HCEC 1CT (cell line): ENCODE measurements at regions not wholly inside any gene's neighbourhood (a gene's known extent, or its start where the extent isn't known, plus 50 kb on each side); places are given as distances from the start of the nearest gene placed in this dataset.
"Not testable (repeated sequence)": the region's sequence is repeated elsewhere in the genome, so short reads cannot be mapped to it uniquely, and the experiment has no call there.

Source experiments
- DNase-seq: peaks from one replicate; pipeline ENCODE4 v3.0.0-alpha.2; 2017

DNA sequence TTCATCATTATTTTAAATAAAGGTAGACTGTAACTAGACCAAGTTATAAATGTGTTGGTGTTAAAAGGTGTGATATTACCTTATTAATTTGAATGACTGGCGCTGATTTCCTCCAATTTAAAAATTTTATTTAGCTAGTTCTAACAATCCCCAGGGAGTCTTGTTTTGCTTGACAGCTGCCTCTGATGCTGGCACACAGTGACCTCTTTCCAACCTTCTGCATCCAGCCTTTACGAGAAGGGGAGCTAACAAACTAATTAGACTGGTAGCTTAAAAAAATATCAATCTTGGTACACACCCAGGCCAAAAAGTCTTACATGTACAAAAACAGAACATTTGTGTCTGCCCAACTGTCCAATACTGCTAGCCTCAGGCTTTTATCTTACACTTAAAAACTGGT lies 51.8 kb upstream of the ENPEP start:
- DNase-seq, result no peak

GRCh38 chr4:110418641-110419040 lies 57.3 kb upstream of the ENPEP start:
- no peak for DNase-seq

GRCh38 chr4:110417136-110417535 lies 58.8 kb upstream of the ENPEP start:
- no peak for DNase-seq

GRCh38 chr4:110415478-110415877 lies 60.5 kb upstream of the ENPEP start:
- no peak for DNase-seq

DNA sequence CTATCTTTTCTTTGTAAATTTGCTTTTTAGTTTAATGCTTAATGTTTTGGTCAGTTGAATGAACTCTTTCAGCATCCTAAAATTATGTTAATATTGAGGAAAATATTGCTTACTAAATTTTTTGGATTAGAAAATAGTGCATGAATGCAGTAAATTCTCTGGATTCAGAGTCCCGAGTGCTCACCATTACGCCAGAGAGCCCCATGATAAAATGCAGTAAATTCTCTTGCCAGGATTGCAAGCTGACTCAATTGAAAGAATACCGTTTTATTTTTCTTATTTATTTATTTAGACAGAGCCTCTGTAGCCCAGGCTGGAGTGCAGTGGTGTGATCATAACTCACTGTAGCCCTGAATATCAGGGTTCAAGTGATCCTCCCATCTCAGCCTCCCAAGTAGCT lies 60.9 kb upstream of the ENPEP start:
- no peak for DNase-seq

- no peak for DNase-seq
Observed at GRCh38 chr4:110414561-110414920, 61.4 kb upstream of the ENPEP start.

DNA sequence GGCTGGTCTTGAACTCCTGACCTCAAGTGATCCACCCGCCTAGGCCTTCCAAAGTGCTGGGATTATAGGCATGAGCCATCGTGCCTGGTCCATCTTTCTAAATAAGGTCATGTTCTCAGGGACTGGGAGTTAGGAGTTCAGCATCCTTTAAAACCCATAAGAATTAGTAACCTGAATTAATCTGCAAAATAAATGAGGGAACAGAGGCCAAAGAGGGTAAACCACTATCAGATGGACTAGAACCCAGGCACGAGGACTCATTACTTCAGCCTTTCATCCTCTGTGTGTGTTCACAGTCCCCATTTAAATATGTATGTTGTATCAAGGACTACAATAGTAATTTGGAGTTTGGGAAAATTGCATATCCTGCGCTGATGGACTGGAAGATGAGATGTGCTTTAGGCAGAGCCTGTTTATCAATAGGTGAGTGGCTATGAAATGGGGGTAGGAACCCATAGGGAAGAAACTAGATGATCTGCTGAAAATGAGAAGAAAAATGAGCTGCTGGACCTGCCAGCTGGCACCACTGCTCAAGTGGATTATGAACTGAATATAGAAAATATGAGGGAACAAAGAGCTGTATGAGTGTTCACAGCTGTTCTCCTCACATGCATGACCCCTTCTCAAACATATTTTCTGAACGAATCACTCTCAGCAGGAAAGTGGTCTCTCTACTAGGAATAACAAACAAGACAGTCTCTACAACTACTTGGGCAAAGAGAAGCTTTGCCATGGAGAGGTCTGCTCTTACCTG lies 62.0 kb upstream of the ENPEP start:
- DNase-seq, result not testable (repeated sequence)

DNA sequence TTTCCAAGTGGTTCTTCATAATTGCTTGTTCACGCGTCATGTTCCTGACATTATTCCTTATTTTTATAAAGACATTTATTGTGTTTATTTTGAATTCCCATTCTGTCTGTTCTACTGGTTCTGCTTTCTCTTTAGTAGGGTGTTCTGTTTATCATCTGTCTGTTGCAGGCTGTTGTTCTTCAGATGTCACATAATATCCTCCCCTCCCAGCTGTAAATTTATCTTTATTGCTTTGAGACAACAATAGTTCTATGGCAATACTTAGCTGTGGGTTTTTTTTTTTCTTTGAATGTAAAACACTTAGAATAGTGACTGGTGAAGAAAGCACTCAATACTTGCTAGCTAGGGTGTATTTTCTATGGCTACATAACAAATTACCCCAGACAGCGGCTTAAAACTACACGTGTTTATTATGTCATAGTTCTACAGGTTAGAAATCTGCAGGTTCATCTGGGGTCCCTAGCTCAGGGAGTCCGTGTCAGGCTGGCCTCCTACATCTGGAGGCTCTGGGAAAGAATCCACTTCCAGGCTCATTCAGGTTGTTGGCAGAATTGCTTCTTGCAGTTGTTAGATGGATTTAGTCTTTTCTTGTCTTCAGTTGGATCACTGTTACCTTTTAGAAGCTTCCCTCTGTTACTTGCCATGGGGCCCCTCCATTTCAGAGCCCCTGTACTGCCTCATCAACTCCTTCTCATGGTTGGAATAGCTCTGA lies 63.4 kb upstream of the ENPEP start:
- DNase-seq, result no peak

DNA sequence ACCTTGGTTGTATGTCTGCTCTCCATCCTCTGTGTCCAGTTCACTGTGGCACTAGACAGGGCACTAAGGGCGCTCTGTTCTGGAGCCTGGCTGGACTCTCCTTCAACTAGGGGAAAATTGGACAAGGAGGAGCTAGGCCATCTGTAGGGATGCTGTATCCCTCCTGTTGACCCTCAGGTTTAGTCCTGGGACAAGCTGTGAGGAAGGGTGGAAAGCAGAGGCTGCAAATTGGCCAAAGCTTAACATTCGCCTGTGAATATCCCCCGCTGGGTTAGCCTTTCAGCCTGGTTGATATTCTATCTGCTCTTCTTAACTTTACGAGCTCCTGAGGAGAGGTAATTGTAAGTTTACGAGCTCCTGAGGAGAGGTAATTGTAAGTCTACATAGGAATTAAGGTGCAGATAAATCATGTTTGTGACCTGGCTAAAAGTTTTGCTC lies 64.4 kb upstream of the ENPEP start:
- DNase-seq, result no peak

DNA sequence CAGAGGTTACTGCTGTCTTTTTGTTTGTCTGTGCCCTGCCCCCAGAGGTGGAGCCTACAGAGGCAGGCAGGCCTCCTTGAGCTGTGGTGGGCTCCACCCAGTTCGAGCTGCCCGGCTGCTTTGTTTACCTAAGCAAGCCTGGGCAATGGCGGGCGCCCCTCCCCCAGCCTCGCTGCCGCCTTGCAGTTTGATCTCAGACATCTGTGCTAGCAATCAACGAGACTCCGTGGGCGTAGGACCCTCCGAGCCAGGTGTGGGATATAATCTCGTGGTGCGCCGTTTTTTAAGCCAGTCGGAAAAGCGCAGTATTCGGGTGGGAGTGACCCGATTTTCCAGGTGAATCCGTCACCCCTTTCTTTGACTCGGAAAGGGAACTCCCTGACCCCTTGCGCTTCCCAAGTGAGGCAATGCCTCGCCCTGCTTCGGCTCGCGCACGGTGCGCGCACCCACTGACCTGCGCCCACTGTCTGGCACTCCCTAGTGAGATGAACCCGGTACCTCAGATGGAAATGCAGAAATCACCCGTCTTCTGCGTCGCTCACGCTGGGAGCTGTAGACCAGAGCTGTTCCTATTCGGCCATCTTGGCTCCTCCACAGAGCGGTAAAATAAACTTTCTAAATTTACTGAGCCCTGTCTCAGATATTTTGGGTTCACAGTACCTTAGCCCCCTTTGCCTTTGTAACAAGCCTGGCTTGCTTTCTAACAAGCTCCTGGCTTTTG lies 64.9 kb upstream of the ENPEP start:
- not testable (repeated sequence) for DNase-seq

DNA sequence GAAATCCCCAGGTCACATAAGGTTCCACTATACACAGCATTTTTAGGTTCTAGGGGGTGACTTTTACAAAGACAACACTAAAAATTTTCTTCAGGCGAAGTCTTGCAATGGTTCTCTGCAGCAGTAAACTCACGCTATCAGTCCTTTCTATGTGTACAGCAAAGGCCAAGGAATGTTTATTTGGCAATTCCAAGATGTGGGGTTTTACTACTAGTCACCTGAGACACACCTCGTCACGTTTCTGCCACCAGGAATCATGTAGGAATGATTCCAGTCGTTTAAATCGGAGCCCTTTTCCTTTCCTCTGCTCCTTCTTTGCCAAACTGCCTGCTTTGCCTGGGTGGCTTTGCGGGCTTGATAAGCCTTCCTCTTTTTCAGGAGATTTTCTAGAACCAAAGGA lies 75.9 kb upstream of the ENPEP start:
- no peak for DNase-seq

- not testable (repeated sequence) for DNase-seq
Observed at GRCh38 chr4:110399046-110399445, 76.9 kb upstream of the ENPEP start.

DNA sequence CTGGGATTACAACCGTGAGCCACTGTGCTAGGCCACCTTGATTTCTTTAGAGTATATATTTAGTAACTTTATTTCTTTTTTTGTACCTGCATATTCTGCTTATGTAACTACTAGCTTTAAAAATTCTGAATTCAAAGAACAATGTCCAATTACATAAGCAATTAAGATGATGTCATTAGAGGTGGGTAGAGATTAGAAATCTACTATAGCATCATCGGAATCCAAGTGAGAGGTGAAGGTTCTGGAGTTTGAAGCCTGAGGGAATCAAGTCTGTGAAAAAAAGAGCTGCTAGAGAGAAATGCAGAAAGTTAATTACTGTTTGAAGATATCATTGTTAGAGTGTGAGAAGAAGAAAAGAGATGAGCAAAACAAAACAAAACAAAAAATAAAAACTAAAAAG lies 79.0 kb upstream of the ENPEP start:
- no peak for DNase-seq

DNA sequence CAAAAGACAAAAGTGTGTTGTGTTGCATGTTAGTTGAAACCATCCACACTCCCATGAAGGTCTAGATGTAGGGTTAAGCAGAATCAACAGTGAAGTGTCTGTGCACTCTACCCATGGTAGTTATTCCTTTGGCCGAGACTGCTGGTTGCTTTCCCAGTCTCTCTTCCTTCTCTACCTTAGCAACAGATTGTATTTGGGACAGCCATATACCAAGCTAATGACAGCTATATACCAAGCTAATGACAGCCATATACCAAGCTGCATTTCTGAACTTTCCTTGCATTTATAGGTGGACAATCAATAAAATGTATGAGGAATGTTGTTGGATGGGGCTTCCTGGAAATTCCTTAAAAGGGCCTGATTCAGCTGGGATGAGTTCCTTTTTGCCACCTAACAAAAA lies 80.5 kb upstream of the ENPEP start:
- no peak for DNase-seq

- DNase-seq, result no peak
Observed at GRCh38 chr4:110394871-110395270, 81.1 kb upstream of the ENPEP start.

DNA sequence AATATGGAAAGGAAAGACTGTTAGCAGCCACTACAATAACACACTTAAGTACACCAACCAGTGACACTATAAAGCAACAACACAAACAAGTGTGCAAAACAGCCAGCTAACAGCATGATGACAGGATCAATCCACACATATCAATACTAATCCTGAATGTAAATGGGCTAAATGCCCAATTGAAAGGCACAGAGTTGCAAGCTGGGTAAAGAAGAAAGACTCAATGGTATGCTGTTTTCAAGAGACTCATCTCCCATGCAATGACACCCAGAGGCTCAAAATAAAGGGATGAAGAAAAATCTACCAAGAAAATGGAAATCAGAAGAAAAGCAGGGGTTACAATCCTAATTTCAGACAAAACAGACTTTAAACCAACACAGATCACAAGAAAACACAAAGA lies 94.2 kb upstream of the ENPEP start:
- DNase-seq, result no peak

DNA sequence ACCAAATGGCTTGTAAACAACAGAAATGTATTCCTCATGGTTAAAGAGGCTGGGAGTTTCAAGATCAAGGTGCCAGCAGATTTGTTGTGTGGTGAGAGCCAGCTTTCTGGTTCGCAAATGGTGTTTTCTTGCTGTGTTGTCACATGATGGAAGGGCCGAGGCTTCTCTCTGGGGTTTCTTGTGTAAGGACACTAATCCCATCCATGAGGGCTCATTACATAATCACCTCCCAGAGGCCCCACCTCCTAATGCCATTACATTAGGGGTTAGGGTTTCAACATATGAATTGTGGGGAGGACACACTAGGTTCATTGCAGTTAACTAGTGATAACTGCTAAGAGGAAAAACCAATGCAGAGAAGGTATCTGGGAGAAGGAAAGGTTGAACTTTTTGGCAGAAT lies 103.5 kb upstream of the ENPEP start:
- no peak for DNase-seq

GRCh38 chr4:110371016-110371770 lies 104.8 kb upstream of the ENPEP start:
- no peak for DNase-seq

DNA sequence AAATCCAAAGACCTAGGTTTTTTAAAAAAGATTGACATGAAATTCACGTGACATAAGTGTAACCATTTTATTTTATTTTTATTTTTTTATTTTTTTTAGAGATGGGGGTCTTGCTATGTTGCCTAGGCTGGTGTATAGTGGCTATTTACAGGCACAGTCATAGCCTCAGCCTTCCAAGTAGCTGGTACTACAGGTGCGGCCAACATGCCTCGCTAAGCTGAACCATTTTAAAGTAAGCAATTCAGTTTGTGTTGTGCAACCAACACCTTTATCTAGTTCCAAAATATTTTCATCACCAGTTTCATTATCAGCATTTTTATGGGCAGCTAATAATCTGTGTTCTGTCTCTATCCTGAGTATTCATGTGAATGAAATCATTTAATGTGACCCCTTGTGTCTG lies 107.5 kb upstream of the ENPEP start:
- DNase-seq, result no peak

DNA sequence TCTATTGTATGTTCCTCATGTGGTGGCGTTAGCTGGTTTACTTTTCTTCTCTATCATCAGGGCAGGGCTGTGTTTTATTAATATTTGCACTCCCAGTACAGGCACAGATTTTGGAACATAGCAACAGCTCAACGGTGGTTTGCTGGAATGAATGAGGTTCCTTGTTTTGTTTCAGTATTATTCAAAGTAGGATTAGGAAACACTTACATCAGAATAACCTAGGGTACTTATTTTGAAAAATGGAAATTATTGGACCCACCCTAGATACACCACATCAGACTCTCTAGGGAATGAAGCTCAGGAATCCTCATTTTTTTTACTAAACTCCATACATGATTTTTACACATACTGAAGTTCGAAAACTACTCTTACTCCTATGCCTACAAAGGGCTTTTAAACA lies 108.8 kb upstream of the ENPEP start:
- no peak for DNase-seq

DNA sequence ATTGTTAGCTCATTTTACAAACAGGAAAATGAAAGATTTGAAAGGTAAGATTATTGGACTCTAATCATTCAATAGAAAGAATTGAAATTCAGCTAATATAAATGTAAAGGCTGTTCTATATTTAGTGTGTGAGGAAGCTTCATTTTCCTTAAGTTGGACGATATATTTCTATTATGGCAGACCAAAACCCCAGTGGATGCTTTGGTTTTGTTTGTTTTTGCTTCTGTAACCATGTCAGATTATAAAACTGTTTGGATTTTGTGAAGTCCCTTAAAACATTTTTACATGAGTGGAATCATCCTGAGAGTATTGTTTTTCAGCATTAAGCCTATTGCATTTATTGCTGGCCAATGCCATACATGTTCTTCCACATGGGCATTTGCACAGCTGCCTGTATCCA lies 110.2 kb upstream of the ENPEP start:
- no peak for DNase-seq

GRCh38 chr4:110364911-110365520 lies 110.9 kb upstream of the ENPEP start:
- DNase-seq, result no peak

DNA sequence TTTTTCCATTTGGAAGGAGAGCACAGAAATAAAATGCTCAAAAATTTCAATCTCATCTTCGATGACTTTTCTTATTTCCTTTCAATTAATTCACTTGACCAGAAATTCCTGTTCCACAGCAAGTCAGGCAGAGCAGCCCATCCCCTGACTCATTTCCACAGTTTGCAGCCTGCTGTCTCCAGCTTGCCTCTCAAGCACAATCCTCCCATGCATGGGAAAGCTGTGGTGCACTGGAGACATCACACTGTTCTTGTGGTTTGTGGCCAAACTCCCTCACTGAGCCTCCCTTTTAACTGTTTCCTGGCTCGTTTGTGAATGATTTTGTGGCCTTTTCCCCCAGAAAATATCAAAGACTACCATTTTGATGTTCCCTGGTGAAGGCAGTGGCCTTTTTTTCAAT lies 114.0 kb upstream of the ENPEP start:
- no peak for DNase-seq
